IMR-90 (cell line): ENCODE measurements at regions not wholly inside any gene's neighbourhood (a gene's known extent, or its start where the extent isn't known, plus 50 kb on each side); places are given as distances from the start of the nearest gene placed in this dataset.

Experiments
- POLR2A ChIP-seq: IDR thresholded peaks from 2 replicates; pipeline ENCODE4 v1.6.1; 2012; ENCODE audit warnings: mild to moderate bottlenecking, low read depth, low read length
- RCOR1 ChIP-seq: IDR thresholded peaks from 2 replicates; pipeline ENCODE4 v1.6.1; 2012; ENCODE audit warnings: mild to moderate bottlenecking, low read length, improper control_type of control experiment; ENCODE audit not compliant: insufficient replicate concordance
- TF ChIP-seq, protein P1 (sequence below): conservative IDR thresholded peaks from 2 replicates; pipeline ENCODE4 v1.5.1; 2012; ENCODE audit warnings: mild to moderate bottlenecking, low read depth, low read length, improper control_type of control experiment

DNA sequence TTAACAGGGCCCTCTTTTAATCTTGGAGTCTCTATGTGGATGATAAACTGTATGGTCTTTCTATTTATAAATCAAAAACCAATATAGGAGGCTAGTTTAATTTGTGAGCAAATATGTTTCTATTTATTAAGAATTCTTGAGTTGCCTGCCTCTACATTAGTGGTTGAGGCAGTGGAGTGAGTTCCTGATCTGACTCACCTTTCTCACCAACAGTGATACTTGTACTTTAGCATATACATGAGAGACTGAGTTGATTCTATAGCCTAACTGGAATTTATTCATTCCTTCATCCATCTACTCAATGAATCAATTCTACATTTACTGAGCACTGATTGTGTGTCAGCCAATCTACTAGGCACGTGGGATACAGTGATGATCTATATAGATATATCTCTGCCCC lies 126.9 kb downstream of the TRMT11 start:
- TF ChIP-seq POLR2A (no peak), RCOR1 (no peak)
- TF ChIP-seq, protein P1, sequence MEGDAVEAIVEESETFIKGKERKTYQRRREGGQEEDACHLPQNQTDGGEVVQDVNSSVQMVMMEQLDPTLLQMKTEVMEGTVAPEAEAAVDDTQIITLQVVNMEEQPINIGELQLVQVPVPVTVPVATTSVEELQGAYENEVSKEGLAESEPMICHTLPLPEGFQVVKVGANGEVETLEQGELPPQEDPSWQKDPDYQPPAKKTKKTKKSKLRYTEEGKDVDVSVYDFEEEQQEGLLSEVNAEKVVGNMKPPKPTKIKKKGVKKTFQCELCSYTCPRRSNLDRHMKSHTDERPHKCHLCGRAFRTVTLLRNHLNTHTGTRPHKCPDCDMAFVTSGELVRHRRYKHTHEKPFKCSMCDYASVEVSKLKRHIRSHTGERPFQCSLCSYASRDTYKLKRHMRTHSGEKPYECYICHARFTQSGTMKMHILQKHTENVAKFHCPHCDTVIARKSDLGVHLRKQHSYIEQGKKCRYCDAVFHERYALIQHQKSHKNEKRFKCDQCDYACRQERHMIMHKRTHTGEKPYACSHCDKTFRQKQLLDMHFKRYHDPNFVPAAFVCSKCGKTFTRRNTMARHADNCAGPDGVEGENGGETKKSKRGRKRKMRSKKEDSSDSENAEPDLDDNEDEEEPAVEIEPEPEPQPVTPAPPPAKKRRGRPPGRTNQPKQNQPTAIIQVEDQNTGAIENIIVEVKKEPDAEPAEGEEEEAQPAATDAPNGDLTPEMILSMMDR = no peak
